ENCODE measurements at regions not wholly inside any gene's neighbourhood (a gene's known extent, or its start where the extent isn't known, plus 50 kb on each side); places are given as distances from the start of the nearest gene placed in this dataset.

DNA sequence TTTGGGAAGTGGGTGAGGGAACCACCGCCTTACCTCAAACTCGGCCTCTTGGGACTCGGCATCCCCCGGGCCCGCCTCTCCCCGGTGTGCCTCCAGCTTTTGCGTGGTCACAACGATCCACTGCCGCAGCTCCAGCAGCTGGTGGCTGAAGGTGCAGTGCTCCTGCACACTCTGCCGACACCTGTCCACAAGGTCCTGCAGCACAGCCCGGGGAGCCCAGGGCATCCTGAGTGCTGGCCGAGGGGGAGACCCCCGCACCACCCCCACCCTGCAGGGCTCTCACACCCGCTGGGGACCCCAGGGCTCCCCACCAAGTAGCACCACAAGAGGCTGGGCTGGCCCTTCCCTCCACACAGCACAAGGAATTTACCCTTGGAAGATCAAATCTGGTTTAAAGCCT is 76.6 kb downstream of the SYNE3 start:
- Histone ChIP-seq H3K4me2 (ENCODE audit: insufficient read depth, low read length) (no peak overlapping the region), H3K36me3 (ENCODE audit: control insufficient read depth in 2 of 2, extremely low read depth in 1 of 2, insufficient read depth in 2 of 2, low read length in 2 of 2) (no peaks in the 10 kb centered on the region), H3K4me1 (ENCODE audit: control insufficient read depth, extremely low read depth, insufficient read depth, low read length) (no peaks in the 10 kb centered on the region), H3K9ac (replicated peaks; ENCODE audit: extremely low read depth, insufficient read depth, low read length) (no peak overlapping the region), H3K4me3 (replicated peaks in 1 of 3; ENCODE audit: insufficient read depth in 1 of 3, low read depth in 1 of 3, low read length in 3 of 3) (no peak overlapping the region), H3K27me3 (ENCODE audit: control insufficient read depth in 2 of 2, insufficient read depth in 2 of 2, low read length in 2 of 2) (no peaks in the 10 kb centered on the region), H4K20me1 (replicated peaks; ENCODE audit: control insufficient read depth, extremely low read depth, insufficient read depth, low read length) (no peaks in the 10 kb centered on the region), H3K27ac (ENCODE audit: insufficient read depth, low read depth, low read length) (no peak overlapping the region), H3K9me1 (replicated peaks; ENCODE audit: control insufficient read depth, extremely low read depth, insufficient read depth, low read length) (no peaks in the 10 kb centered on the region), H3K79me2 (ENCODE audit: control insufficient read depth, insufficient read depth, low read length) (no peaks in the 10 kb centered on the region), H2AFZ (ENCODE audit: low read depth, low read length) (no peak overlapping the region), H3K9me3 (replicated peaks; ENCODE audit: control insufficient read depth, insufficient read depth, low read length) (no peaks in the 10 kb centered on the region)
- TF ChIP-seq POLR2AphosphoS5 (IDR thresholded peaks at IDR 0.05; ENCODE audit: insufficient read depth, low read depth, low read length): no peak
- TF ChIP-seq GATA2 (IDR thresholded peaks at IDR 0.05; ENCODE audit: insufficient read depth, insufficient read length, low read depth, low read length): no peak
- TF ChIP-seq POLR2A (IDR thresholded peaks at IDR 0.05; ENCODE audit: low read depth, low read length): no peak
- TF ChIP-seq FOS (IDR thresholded peaks at IDR 0.05; ENCODE audit: borderline replicate concordance, insufficient read depth, low read length): no peak
- no peak for TF ChIP-seq MAX (IDR thresholded peaks at IDR 0.05; ENCODE audit: insufficient read depth, insufficient read length)
- TF ChIP-seq EZH2 (IDR thresholded peaks at IDR 0.05; ENCODE audit: borderline replicate concordance, low read depth, low read length, severe bottlenecking): no peak
- TF ChIP-seq CTCF (IDR thresholded peaks at IDR 0.05; ENCODE audit: extremely low read depth in 1 of 2, insufficient read depth in 1 of 2, low read depth in 1 of 2, low read length in 2 of 2): no peak
- TF ChIP-seq JUN (IDR thresholded peaks at IDR 0.05; ENCODE audit: borderline replicate concordance, insufficient read depth, insufficient read length, low read depth): no peak
- no peak for TF ChIP-seq MYC (IDR thresholded peaks at IDR 0.05; ENCODE audit: low read depth, low read length)
- intact Hi-C loops (cut with micrococcal nuclease): loop anchor here (5.0 kb wide), 2 partner anchors 242 to 332 kb away; no protein-coding TSS in a partner anchor
- POLR2A ChIA-PET: no interaction called here
- CTCF ChIA-PET: interaction anchor here (0.6 to 4.5 kb wide), 2 partner anchors 76 to 92 kb away, joined by 3 to 26 read pairs; no protein-coding TSS in a partner anchor
- DNase-seq (ENCODE audit: low read depth, low spot score) (no peak), FAIRE-seq (no peak)
- dilution Hi-C loops (cut with MboI; ENCODE audit: extremely low pct_ligation_motif_present, low sequenced_read_pairs): no loop called here
- BruUV-seq (replicated peaks): no TSS peak

All from endothelial cell of umbilical vein (primary cell).